Right lobe of liver (tissue), 6 donors: ENCODE measurements at regions not wholly inside any gene's neighbourhood (a gene's known extent, or its start where the extent isn't known, plus 50 kb on each side); places are given as distances from the start of the nearest gene placed in this dataset.

Source experiments
- ATAC-seq, 4 donors: fragments of 200-7000 bp; cut with Tn5 transposase; one replicate each; pipeline ENCODE4 v1.9.1; 2020; ENCODE audit warnings: mild to moderate bottlenecking in 4 of 4, moderate library complexity in 4 of 4
- DNase-seq, 3 donors: peaks; one replicate each; pipeline ENCODE4 v3.0.0-alpha.2; 2020
- H3K27ac ChIP-seq, 3 donors: fragments of 200-600 bp; one replicate each; pipeline ENCODE4 v1.8.0; 2022
- H3K27me3 ChIP-seq, 2 donors: fragments of 200-600 bp; one replicate each; pipeline ENCODE4 v1.8.0; 2022
- H3K36me3 ChIP-seq, 4 donors: fragments of 200-600 bp; sonication (generic) in 1 of 4; one replicate each; pipeline versions ENCODE4 v1.5.1 to v1.8.0; 2017 to 2022; ENCODE audit warnings: control low read depth in 1 of 4
- H3K4me1 ChIP-seq, 4 donors: fragments of 200-600 bp; sonication (generic) in 1 of 4; one replicate each; pipeline versions ENCODE4 v1.5.1 to v1.8.0; 2017 to 2022; ENCODE audit warnings: control low read depth in 1 of 4
- H3K4me3 ChIP-seq, 3 donors: fragments of 200-600 bp; one replicate each; pipeline ENCODE4 v1.8.0; 2022
- H3K9me3 ChIP-seq, 4 donors: fragments of 200-600 bp; sonication (generic) in 1 of 4; one replicate each; pipeline versions ENCODE4 v1.5.1 to v1.8.0; 2017 to 2022; ENCODE audit warnings: control low read depth in 1 of 4
- POLR2A ChIP-seq: fragments of 450-650 bp; IDR thresholded peaks from one replicate; pipeline ENCODE4 v1.6.1; 2017; ENCODE audit warnings: antibody characterized with exemption, mild to moderate bottlenecking
- WGBS: methylation state at CpG from one replicate; pipeline ENCODE4 v1.1.6; 2018; ENCODE audit warnings: low coverage, low lambda C conversion rate; ENCODE audit not compliant: insufficient coverage; ENCODE audit errors: missing lambda C conversion rate; 5-methylcytosine and 5-hydroxymethylcytosine counted together
- intact Hi-C, 2 donors: fragments of 100-400 bp; cut with DNase I; formaldehyde crosslinking; loops; one replicate each; pipeline versions ENCODE4 v1.11.2 to v1.14.1; 2022
- TF ChIP-seq, protein P1 (sequence below), 4 donors: fragments of 200-600 bp in 3 of 4; fragments of 450-650 bp in 1 of 4; IDR thresholded peaks; one replicate each; pipeline versions ENCODE4 v1.5.1 to v1.8.0; 2016 to 2022; ENCODE audit warnings: antibody characterized with exemption in 4 of 4, mild to moderate bottlenecking in 2 of 4
- donor health status: DM: no; HTN: yes; CAD: no.
- donor health status: DM: no; HTN: no; CAD: no.
- donor health status: DM: no; HTN: no; CAD: no.
- donor health status: DM: no; HTN: yes; CAD: no.
- donor health status: DM: no; HTN: yes; CAD: no.

- no peaks in the 10 kb centered on the region for H3K27me3 ChIP-seq
- ATAC-seq (no peak), DNase-seq (no peak)
These were observed 134.3 kb upstream of the PPARGC1A start for GRCh38 chr4:24024157-24024556.

GRCh38 chr4:24015782-24016181, 125.9 kb upstream of the PPARGC1A start:
- Histone ChIP-seq H3K36me3 (no peaks in the 10 kb centered on the region), H3K9me3 (no peaks in the 10 kb centered on the region), H3K4me3 (no peak overlapping the region), H3K27ac (peak overlapping the region in 1 of 3 donors; percentile 51), H3K27me3 (no peaks in the 10 kb centered on the region), H3K4me1 (peaks cover 0 to 25% (median 0%) of the 10 kb centered on the region in 4 donors)
- TF ChIP-seq, protein P1, sequence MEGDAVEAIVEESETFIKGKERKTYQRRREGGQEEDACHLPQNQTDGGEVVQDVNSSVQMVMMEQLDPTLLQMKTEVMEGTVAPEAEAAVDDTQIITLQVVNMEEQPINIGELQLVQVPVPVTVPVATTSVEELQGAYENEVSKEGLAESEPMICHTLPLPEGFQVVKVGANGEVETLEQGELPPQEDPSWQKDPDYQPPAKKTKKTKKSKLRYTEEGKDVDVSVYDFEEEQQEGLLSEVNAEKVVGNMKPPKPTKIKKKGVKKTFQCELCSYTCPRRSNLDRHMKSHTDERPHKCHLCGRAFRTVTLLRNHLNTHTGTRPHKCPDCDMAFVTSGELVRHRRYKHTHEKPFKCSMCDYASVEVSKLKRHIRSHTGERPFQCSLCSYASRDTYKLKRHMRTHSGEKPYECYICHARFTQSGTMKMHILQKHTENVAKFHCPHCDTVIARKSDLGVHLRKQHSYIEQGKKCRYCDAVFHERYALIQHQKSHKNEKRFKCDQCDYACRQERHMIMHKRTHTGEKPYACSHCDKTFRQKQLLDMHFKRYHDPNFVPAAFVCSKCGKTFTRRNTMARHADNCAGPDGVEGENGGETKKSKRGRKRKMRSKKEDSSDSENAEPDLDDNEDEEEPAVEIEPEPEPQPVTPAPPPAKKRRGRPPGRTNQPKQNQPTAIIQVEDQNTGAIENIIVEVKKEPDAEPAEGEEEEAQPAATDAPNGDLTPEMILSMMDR (IDR thresholded peaks at IDR 0.05) = no peak
- no peak for TF ChIP-seq POLR2A
- WGBS = 27% methylated on average over 1 of the region's 1 CpG
- intact Hi-C loops = no loop called here
- DNase-seq (no peak), ATAC-seq (peak; percentile 86 to 93 (median 88))

More at GRCh38 chr4:24024157-24024556, 134.3 kb upstream of the PPARGC1A start:
- WGBS = 86% methylated on average over 4 of the region's 4 CpGs
- Histone ChIP-seq H3K27ac (no peak overlapping the region), H3K9me3 (no peaks in the 10 kb centered on the region), H3K4me3 (no peak overlapping the region), H3K36me3 (no peaks in the 10 kb centered on the region), H3K4me1 (peaks cover 0 to 7% (median 0%) of the 10 kb centered on the region in 4 donors)
- intact Hi-C loops = no loop called here
- TF ChIP-seq, protein P1 (IDR thresholded peaks at IDR 0.05) = no peak
- no peak for TF ChIP-seq POLR2A

- 50% methylated on average over 8 of the region's 8 CpGs for WGBS
- Histone ChIP-seq H3K36me3 (no peaks in the 10 kb centered on the region), H3K4me3 (no peak overlapping the region), H3K4me1 (peaks cover 0 to 25% (median 0%) of the 10 kb centered on the region in 4 donors), H3K9me3 (no peaks in the 10 kb centered on the region), H3K27ac (peak overlapping the region in 1 of 3 donors; percentile 33), H3K27me3 (no peaks in the 10 kb centered on the region)
- peak in 1 of 3 donors; percentile 52 for DNase-seq
- no peak for TF ChIP-seq POLR2A
- TF ChIP-seq, protein P1 (IDR thresholded peaks at IDR 0.05) = no peak
- intact Hi-C loops = no loop called here
- peak; percentile 38 to 74 (median 52) for ATAC-seq
These were observed 124.0 kb upstream of the PPARGC1A start for GRCh38 chr4:24013668-24014422.

DNA sequence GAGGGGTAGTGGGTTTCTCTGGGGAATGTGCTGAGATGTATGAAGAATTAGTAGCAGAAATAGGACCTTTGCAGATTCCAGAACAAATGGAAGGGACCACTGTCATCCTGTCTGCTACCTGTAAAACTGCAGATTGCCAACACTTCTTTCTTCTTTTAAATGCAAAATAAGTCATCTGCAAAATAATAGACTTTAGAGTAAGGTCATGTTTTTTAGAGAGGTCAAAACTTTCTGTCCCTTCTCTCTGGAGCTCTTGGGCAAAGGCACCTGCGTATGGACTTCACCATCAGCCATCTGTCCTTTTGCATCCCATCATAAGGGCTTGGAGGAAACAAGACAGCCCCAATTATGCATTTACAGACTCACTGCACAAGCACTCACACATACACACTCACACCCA, 121.1 kb upstream of the PPARGC1A start:
- 67% methylated on average over 1 of the region's 1 CpG for WGBS
- no peak for DNase-seq
- ATAC-seq = no peak

More for the DNA sequence above, 121.1 kb upstream of the PPARGC1A start:
- Histone ChIP-seq H3K4me3 (no peak overlapping the region), H3K27me3 (no peaks in the 10 kb centered on the region), H3K27ac (no peak overlapping the region), H3K36me3 (no peaks in the 10 kb centered on the region), H3K9me3 (no peaks in the 10 kb centered on the region), H3K4me1 (peaks cover 0 to 33% (median 3%) of the 10 kb centered on the region in 4 donors)
- TF ChIP-seq, protein P1 (IDR thresholded peaks at IDR 0.05) = no peak
- no peak for TF ChIP-seq POLR2A
- intact Hi-C loops = no loop called here
